Spinal cord (tissue), 9 donors: ENCODE measurements at regions not wholly inside any gene's neighbourhood (a gene's known extent, or its start where the extent isn't known, plus 50 kb on each side); places are given as distances from the start of the nearest gene placed in this dataset.
"Not testable (repeated sequence)": the region's sequence is repeated elsewhere in the genome, so short reads cannot be mapped to it uniquely, and the experiment has no call there.

ENCODE experiments used
- DNase-seq, 6 donors: peaks; one replicate each; pipeline versions ENCODE4 v3.0.0 to v3.0.0-alpha.2; 2013 to 2015; ENCODE audit warnings: low spot score in 6 of 6, low read depth in 4 of 6
- H3K27ac ChIP-seq: one replicate; pipeline ENCODE4 v1.5.1; 2013; ENCODE audit warnings: low read depth, low read length, control low read depth
- H3K27me3 ChIP-seq: one replicate; pipeline ENCODE4 v1.6.1; 2013; ENCODE audit warnings: low read length; ENCODE audit not compliant: control insufficient read depth, insufficient read depth
- H3K36me3 ChIP-seq: one replicate; pipeline ENCODE4 v1.6.1; 2013; ENCODE audit warnings: low read length; ENCODE audit not compliant: control insufficient read depth, insufficient read depth
- H3K4me1 ChIP-seq: one replicate; pipeline ENCODE4 v1.6.1; 2013; ENCODE audit warnings: low read length; ENCODE audit not compliant: control insufficient read depth, insufficient read depth
- H3K4me3 ChIP-seq: one replicate; pipeline ENCODE4 v1.5.1; 2013; ENCODE audit warnings: low read depth, low read length, control low read depth
- H3K9me3 ChIP-seq: one replicate; pipeline ENCODE4 v1.6.1; 2013; ENCODE audit warnings: low read length; ENCODE audit not compliant: control insufficient read depth, insufficient read depth
- WGBS: methylation state at CpG from one replicate; pipeline ENCODE4 v1.1.5; 2013; ENCODE audit warnings: missing lambda C conversion rate; ENCODE audit not compliant: insufficient coverage; 5-methylcytosine and 5-hydroxymethylcytosine counted together
- donor health status: healthy.

DNA sequence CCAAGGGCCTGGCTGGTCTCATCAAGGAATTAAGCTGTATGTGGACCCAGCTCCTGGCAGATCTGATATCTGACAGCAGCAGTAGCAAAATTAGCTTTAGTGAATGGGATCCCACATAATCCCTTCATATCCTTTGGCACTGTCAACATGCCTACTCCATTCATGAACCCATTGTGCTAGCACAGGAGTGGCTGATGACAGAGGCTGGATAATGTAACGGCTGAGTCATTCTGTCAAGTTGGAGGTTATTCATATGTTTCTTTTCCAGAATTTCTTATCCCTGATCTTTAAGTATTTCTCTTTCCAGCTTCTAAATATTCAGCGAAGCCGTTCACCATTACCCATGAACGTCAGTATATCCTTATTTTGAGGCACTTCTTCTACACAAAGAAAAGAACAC, 84.3 kb downstream of the EXTL2 start:
- H3K4me3 ChIP-seq: no peak overlapping the region
- H3K27me3 ChIP-seq: no peaks in the 10 kb centered on the region
- no peak for DNase-seq
- H3K36me3 ChIP-seq: no peaks in the 10 kb centered on the region
- WGBS: 93% methylated on average over 3 of the region's 4 CpGs
- H3K27ac ChIP-seq: no peak overlapping the region
- no peaks in the 10 kb centered on the region for H3K9me3 ChIP-seq
- H3K4me1 ChIP-seq: no peaks in the 10 kb centered on the region

DNA sequence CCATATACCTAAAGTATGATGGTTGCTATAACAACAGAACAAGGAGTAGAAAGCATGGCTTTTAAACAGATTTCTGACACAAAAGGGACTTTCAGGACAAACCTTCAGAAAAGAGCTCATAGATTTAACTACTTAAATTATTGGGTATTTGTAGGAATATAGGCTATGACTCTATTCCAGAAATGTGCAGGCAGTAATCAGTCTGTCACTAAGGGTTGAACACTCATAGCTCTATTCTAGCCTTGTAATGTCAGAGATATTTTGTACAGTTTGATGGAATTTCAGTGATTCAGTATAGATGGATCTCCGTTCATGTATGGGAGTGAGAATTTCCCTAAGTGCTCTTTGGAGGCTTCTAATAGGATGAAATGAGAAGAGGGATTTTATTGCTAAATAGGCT, 82.8 kb downstream of the EXTL2 start:
- Histone ChIP-seq H3K9me3 (no peaks in the 10 kb centered on the region), H3K4me1 (no peaks in the 10 kb centered on the region), H3K27me3 (no peaks in the 10 kb centered on the region), H3K36me3 (no peaks in the 10 kb centered on the region), H3K4me3 (no peak overlapping the region), H3K27ac (no peak overlapping the region)
- DNase-seq: no peak
- WGBS: 40% methylated on average over 1 of the region's 1 CpG

DNA sequence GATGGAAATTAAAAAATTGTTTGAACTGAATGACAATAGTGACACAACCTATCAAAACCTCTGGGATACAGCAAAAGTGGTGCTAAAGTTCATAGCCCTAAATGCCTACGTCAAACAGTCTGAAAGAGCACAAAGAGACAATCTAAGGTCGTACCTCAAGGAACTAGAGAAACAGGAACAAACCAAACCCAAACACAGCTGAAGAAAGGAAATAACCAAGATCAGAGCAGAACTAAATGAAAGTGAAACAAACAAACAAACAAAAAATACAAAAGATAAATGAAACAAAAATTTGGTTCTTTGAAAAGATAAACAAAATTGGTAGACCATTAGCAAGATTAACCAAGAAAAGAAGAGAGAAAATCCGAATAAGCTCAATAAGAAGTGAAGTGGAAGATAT, 79.7 kb downstream of the EXTL2 start:
- not testable (repeated sequence) for DNase-seq, H3K27ac ChIP-seq, H3K27me3 ChIP-seq, H3K9me3 ChIP-seq, H3K36me3 ChIP-seq, H3K4me3 ChIP-seq, H3K4me1 ChIP-seq
- WGBS: 60% methylated on average over 1 of the region's 3 CpGs

DNA sequence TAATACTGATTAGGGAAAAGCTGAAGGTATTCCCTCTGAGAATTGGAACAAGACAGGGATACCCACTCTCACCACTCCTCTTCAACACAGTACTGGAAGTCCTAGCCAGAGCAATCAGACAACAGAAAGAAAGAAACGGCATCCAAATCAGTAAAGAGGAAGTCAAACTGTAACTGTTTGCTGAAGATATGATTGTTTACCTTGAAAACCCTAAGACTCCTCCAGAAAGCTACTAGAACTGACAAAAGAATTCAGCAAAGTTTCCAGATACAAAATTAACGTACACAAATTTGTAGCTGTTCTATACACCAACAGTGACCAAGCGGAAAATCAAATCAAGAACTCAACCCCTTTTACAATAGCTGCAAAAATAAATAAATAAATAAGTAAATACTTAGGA, 78.6 kb downstream of the EXTL2 start:
- no peak for DNase-seq
- no CpG with 5 or more reads among the region's 3 CpGs for WGBS
- no peak overlapping the region for H3K4me3 ChIP-seq
- H3K4me1 ChIP-seq: no peaks in the 10 kb centered on the region
- no peaks in the 10 kb centered on the region for H3K36me3 ChIP-seq
- H3K9me3 ChIP-seq: no peaks in the 10 kb centered on the region
- H3K27me3 ChIP-seq: no peaks in the 10 kb centered on the region
- no peak overlapping the region for H3K27ac ChIP-seq

DNA sequence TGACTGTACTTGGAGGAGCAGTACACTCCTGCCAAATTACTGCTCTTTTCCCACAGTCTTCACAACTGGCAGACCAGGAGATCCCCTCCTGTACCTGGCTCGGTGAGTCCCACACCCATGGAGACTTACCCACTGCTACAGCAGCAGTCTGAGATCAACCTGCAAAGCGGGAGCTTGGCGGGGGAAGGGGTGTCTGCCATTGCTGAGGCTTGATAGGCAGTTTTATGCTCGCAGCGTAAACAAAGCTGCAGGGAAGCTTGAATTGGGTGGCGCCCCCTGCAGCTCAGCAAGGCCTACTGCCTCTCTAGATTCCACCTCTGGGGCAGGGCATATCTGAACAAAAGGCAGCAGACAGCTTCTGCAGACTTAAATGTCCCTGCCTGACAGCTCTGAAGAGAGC, 74.4 kb downstream of the EXTL2 start:
- H3K4me3 ChIP-seq, H3K4me1 ChIP-seq, DNase-seq, H3K27me3 ChIP-seq, H3K36me3 ChIP-seq, H3K27ac ChIP-seq, H3K9me3 ChIP-seq: not testable (repeated sequence)
- WGBS: 41% methylated on average over 5 of the region's 6 CpGs

DNA sequence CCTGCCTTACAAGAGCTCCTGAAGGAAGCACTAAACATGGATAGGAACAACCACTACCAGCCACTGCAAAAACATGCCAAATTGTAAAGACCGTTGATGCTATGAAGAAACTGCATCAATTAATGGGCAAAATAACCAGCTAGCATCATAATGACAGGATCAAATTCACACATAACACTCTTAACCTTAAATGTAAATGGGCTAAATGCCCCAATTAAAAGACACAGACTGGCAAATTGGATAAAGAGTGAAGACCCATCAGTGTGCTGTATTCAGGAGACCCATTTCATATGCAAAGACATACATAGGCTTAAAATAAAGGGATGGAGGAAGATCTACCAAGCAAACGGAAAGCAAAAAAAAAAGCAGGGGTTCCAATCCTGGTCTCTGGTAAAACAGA, 72.7 kb downstream of the EXTL2 start:
- WGBS: no CpG with 5 or more reads among the region's 2 CpGs
- H3K4me3 ChIP-seq, H3K9me3 ChIP-seq, H3K36me3 ChIP-seq, H3K4me1 ChIP-seq, H3K27ac ChIP-seq, H3K27me3 ChIP-seq, DNase-seq: not testable (repeated sequence)
